ENCODE measurements at regions not wholly inside any gene's neighbourhood (a gene's known extent, or its start where the extent isn't known, plus 50 kb on each side); places are given as distances from the start of the nearest gene placed in this dataset.
"Not testable (repeated sequence)": the region's sequence is repeated elsewhere in the genome, so short reads cannot be mapped to it uniquely, and the experiment has no call there.

DNA sequence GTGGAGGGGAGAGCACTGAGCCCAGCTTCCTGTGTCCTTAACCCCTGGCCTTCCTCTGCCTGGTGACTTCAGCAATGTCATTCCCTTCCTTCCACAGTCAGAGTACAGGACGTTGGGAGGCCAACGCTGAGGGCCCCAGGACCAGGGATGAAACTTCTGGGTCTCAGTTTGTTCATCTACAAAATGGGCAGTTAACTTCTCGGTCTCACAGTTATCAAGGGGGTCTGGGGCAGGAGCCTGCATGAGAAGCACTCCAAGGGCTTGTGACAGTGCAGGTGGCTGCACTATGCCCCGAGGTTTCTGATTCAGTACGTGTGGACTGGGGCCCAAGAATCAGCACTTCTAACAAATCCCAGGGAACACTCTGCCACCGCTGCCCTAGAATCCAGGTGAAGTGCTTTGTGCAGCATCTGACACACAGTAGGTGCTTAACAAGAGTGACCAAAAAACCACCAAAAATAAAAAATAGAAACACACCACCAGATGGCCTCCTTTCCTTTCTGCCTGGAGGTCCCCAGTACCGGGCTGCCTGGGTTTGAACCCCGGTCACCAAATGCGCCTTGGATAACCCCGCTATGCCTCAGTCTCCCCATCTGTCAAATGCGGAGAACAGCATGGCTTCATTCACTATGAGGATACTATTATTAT lies 80.4 kb downstream of the RFLNA start:
- Mint-ChIP-seq H3K27me3 (no peaks in the 10 kb centered on the region), H3K36me3 (peaks cover 14 to 51% of the 10 kb centered on the region in 2 donors), H3K4me3 (peak overlapping the region in 1 of 8 donors; percentile 42), H3K9me3 (no peaks in the 10 kb centered on the region), H3K27ac (peak overlapping the region in 1 of 7 donors; percentile 53), H3K4me1 (no peaks in the 10 kb centered on the region)
- ChIA-PET CTCF (ENCODE audit: partially characterized antibody) (no interaction called here), POLR2A (ENCODE audit: partially characterized antibody) (no interaction called here)
- H3K27ac ChIP-seq (ENCODE audit: low read depth, low read length), result no peak overlapping the region
- no peak overlapping the region for H3K4me3 ChIP-seq (ENCODE audit: low read length in 2 of 2)
- H3K4me1 ChIP-seq (ENCODE audit: insufficient read depth, low read length), result no peaks in the 10 kb centered on the region
- no peaks in the 10 kb centered on the region for H3K9me3 ChIP-seq (ENCODE audit: control insufficient read depth in 1 of 2, low read length in 2 of 2)
- intact Hi-C loops (cut with micrococcal nuclease), result no loop called here
- peaks cover 15% of the 10 kb centered on the region for H3K36me3 ChIP-seq (ENCODE audit: insufficient read depth, low read length)
- H3K27me3 ChIP-seq (ENCODE audit: insufficient read depth, low read length), result no peaks in the 10 kb centered on the region
- no peak for DNase-seq

DNA sequence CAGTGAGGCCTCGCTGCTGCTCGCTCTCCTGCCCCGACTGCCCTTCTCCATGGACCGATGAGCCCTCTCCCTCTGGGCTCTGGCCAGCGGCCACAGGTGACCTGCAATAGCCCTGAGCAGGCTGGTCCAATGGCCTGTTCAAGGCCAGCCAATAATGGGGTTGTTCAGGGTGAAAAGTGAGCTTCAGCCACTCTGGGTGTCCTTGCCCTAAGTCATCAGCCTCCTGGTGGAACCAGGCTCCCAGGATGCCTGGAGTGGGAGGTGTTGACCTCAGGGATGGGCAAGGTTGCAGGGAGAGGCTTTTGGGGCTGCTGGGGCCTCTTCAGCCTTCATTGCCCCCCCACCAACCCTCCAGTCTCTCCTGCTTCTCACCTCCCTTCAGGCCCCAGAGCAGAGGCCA lies 79.7 kb downstream of the RFLNA start:
- Mint-ChIP-seq H3K4me3 (no peak overlapping the region), H3K4me1 (no peaks in the 10 kb centered on the region), H3K27me3 (no peaks in the 10 kb centered on the region), H3K27ac (peak overlapping the region in 1 of 7 donors; percentile 22), H3K36me3 (peaks cover 12 to 48% of the 10 kb centered on the region in 2 donors), H3K9me3 (no peaks in the 10 kb centered on the region)
- intact Hi-C loops (cut with micrococcal nuclease), result no loop called here
- Histone ChIP-seq H3K27ac (ENCODE audit: low read depth, low read length) (no peak overlapping the region), H3K4me1 (ENCODE audit: insufficient read depth, low read length) (no peaks in the 10 kb centered on the region), H3K4me3 (ENCODE audit: low read length in 2 of 2) (no peak overlapping the region), H3K27me3 (ENCODE audit: insufficient read depth, low read length) (no peaks in the 10 kb centered on the region), H3K9me3 (ENCODE audit: control insufficient read depth in 1 of 2, low read length in 2 of 2) (no peaks in the 10 kb centered on the region), H3K36me3 (ENCODE audit: insufficient read depth, low read length) (peaks cover 15% of the 10 kb centered on the region)
- ChIA-PET CTCF (ENCODE audit: partially characterized antibody) (no interaction called here), POLR2A (ENCODE audit: partially characterized antibody) (no interaction called here)
- DNase-seq, result no peak

- Histone ChIP-seq H3K27me3 (ENCODE audit: insufficient read depth, low read length) (no peaks in the 10 kb centered on the region), H3K27ac (ENCODE audit: low read depth, low read length) (no peak overlapping the region), H3K36me3 (ENCODE audit: insufficient read depth, low read length) (peaks cover 15% of the 10 kb centered on the region), H3K4me1 (ENCODE audit: insufficient read depth, low read length) (no peaks in the 10 kb centered on the region), H3K4me3 (ENCODE audit: low read length in 2 of 2) (no peak overlapping the region), H3K9me3 (ENCODE audit: control insufficient read depth in 1 of 2, low read length in 2 of 2) (no peaks in the 10 kb centered on the region)
- H3K4me1 Mint-ChIP-seq, result no peaks in the 10 kb centered on the region
- H3K4me3 Mint-ChIP-seq, result no peak overlapping the region
- no peak overlapping the region for H3K27ac Mint-ChIP-seq
- ChIA-PET CTCF (ENCODE audit: partially characterized antibody) (no interaction called here), POLR2A (ENCODE audit: partially characterized antibody) (no interaction called here)
- intact Hi-C loops (cut with micrococcal nuclease), result no loop called here
- DNase-seq, result no peak
- H3K27me3 Mint-ChIP-seq, result no peaks in the 10 kb centered on the region
- H3K36me3 Mint-ChIP-seq, result peaks cover 11 to 48% of the 10 kb centered on the region in 2 donors
- H3K9me3 Mint-ChIP-seq, result no peaks in the 10 kb centered on the region
These were observed 79.3 kb downstream of the RFLNA start for GRCh38 chr12:124374147-124374546.

DNA sequence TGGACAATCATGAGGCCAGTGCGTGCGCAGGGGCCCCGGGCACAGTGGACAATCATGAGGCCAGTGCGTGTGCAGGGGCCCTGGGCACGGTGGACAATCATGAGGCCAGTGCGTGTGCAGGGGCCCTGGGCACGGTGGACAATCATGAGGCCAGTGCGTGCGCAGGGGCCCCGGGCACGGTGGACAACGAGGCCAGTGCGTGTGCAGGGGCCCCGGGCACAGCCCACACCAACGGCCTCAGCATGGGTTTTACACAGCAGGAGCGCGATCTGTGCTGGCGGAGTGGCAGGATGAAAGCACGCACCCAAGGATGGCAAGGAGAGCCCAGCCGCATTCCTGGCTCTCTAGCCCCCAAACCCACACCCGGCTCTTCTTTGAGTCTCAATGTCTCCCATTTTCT lies 78.8 kb downstream of the RFLNA start:
- CTCF ChIA-PET (ENCODE audit: partially characterized antibody); H3K9me3 Mint-ChIP-seq; DNase-seq; H3K27me3 ChIP-seq (ENCODE audit: insufficient read depth, low read length); H3K4me3 ChIP-seq (ENCODE audit: low read length in 2 of 2); H3K27ac ChIP-seq (ENCODE audit: low read depth, low read length); H3K9me3 ChIP-seq (ENCODE audit: control insufficient read depth in 1 of 2, low read length in 2 of 2); H3K4me1 ChIP-seq (ENCODE audit: insufficient read depth, low read length); H3K4me1 Mint-ChIP-seq; H3K27me3 Mint-ChIP-seq; intact Hi-C loops (cut with micrococcal nuclease); POLR2A ChIA-PET (ENCODE audit: partially characterized antibody); H3K27ac Mint-ChIP-seq; H3K4me3 Mint-ChIP-seq: not testable (repeated sequence)
- peaks cover 8 to 48% of the 10 kb centered on the region in 2 donors for H3K36me3 Mint-ChIP-seq
- H3K36me3 ChIP-seq (ENCODE audit: insufficient read depth, low read length), result peaks cover 15% of the 10 kb centered on the region

DNA sequence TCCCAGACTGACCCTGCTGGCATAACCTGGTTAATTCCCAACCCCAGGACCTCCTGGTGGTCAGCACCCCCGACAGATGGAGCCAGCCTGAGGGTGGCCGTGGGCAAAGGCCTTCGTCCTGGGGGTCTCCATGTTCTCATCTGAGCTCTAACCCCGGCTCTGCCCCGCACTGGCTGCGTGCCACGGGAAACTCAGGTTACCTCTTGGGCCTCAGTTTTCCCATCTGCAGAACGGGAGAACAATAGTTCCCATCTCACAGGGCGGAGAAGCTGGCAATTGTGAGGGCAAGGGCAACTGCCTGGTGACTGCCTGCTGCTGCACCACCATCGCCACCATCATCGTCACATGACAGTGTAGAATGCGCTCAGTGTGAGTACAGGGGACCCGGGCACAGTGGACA lies 77.9 kb downstream of the RFLNA start:
- no peaks in the 10 kb centered on the region for H3K27me3 ChIP-seq (ENCODE audit: insufficient read depth, low read length)
- H3K4me1 ChIP-seq (ENCODE audit: insufficient read depth, low read length), result no peaks in the 10 kb centered on the region
- intact Hi-C loops (cut with micrococcal nuclease), result no loop called here
- no peaks in the 10 kb centered on the region for H3K9me3 ChIP-seq (ENCODE audit: control insufficient read depth in 1 of 2, low read length in 2 of 2)
- H3K4me3 Mint-ChIP-seq, result no peak overlapping the region
- no peak overlapping the region for H3K4me3 ChIP-seq (ENCODE audit: low read length in 2 of 2)
- H3K36me3 Mint-ChIP-seq, result peaks cover 7 to 42% of the 10 kb centered on the region in 2 donors
- H3K27me3 Mint-ChIP-seq, result no peaks in the 10 kb centered on the region
- peaks cover 15% of the 10 kb centered on the region for H3K36me3 ChIP-seq (ENCODE audit: insufficient read depth, low read length)
- no peaks in the 10 kb centered on the region for H3K9me3 Mint-ChIP-seq
- DNase-seq, result no peak
- peaks cover 0 to 1% (median 0%) of the 10 kb centered on the region in 4 donors for H3K4me1 Mint-ChIP-seq
- ChIA-PET POLR2A (ENCODE audit: partially characterized antibody) (no interaction called here), CTCF (ENCODE audit: partially characterized antibody) (interaction anchor here (1.0 kb wide), 1 partner anchor 10 kb away, joined by 3 read pairs; no protein-coding TSS in a partner anchor)
- peak overlapping the region in 1 of 7 donors; percentile 31 for H3K27ac Mint-ChIP-seq
- H3K27ac ChIP-seq (ENCODE audit: low read depth, low read length), result no peak overlapping the region

DNA sequence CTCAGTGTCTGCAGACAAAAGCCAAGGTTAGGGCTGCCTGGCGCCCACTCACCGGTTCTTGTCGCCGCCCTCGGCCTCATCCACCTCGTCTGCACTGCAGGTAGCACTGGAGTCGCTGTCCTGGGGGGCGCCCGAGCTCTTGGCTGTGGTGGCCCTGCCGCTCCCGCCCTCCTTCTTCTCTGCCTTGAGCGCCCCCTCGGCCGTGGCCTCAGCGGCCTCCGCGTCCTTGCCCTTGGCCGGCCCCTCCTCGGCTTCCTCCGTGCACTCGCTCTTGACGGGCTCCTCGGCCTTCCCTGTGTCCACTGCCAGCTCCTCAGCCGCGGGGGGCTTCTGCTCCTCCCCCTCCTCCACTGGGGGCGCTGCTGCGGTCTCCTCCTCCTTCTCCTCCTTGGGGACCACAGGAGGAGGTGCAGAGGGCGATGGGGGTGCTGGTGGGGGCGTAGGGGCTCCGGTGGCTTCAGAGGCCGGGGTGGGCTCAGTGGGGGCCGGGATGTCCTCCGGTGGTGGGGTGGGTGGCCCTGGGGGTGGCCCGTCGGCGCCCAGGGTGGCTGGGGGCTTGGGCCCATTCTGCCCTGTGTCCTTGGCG lies 77.2 kb downstream of the RFLNA start:
- H3K4me3 ChIP-seq (ENCODE audit: low read length in 2 of 2), result no peak overlapping the region
- H3K27ac Mint-ChIP-seq, result no peak overlapping the region
- no peak overlapping the region for H3K4me3 Mint-ChIP-seq

DNA sequence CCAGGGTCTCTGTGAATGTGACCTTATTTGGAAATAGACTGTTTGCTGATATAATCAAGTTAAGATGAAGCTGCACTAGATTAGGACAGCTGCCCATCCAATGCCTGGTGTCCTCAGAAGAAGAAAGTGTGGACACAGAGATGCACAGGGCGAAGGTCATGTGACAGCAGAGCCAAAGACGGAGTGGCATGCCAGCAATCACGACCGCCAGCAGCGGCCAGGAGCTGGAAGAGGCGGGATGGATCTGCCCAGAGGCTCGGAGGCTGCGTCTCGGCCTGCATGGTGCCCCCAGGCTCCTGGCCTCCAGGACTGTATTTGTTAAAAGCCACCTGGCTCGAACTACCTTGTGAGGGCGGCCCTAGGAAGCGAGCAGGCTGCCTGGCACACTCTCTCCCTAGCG lies 76.5 kb downstream of the RFLNA start:
- DNase-seq, result peak in 1 of 5 donors; percentile 3
- ChIA-PET CTCF (ENCODE audit: partially characterized antibody) (interaction anchor here (1.2 kb wide), 1 partner anchor 395 kb away, joined by 3 read pairs; no protein-coding TSS in a partner anchor), POLR2A (ENCODE audit: partially characterized antibody) (no interaction called here)
- no peak overlapping the region for H3K27ac Mint-ChIP-seq
- peaks cover 0 to 1% (median 0%) of the 10 kb centered on the region in 4 donors for H3K4me1 Mint-ChIP-seq
- H3K27me3 Mint-ChIP-seq, result no peaks in the 10 kb centered on the region
- H3K4me1 ChIP-seq (ENCODE audit: insufficient read depth, low read length), result no peaks in the 10 kb centered on the region
- no peaks in the 10 kb centered on the region for H3K27me3 ChIP-seq (ENCODE audit: insufficient read depth, low read length)
- intact Hi-C loops (cut with micrococcal nuclease), result no loop called here
- H3K4me3 Mint-ChIP-seq, result no peak overlapping the region
- no peaks in the 10 kb centered on the region for H3K9me3 ChIP-seq (ENCODE audit: control insufficient read depth in 1 of 2, low read length in 2 of 2)
- peaks cover 0 to 35% of the 10 kb centered on the region in 2 donors for H3K36me3 Mint-ChIP-seq
- no peak overlapping the region for H3K4me3 ChIP-seq (ENCODE audit: low read length in 2 of 2)
- H3K9me3 Mint-ChIP-seq, result no peaks in the 10 kb centered on the region
- peaks cover 7% of the 10 kb centered on the region for H3K36me3 ChIP-seq (ENCODE audit: insufficient read depth, low read length)
- no peak overlapping the region for H3K27ac ChIP-seq (ENCODE audit: low read depth, low read length)

More for the DNA sequence above, 77.2 kb downstream of the RFLNA start:
- Histone ChIP-seq H3K9me3 (ENCODE audit: control insufficient read depth in 1 of 2, low read length in 2 of 2) (no peaks in the 10 kb centered on the region), H3K4me1 (ENCODE audit: insufficient read depth, low read length) (no peaks in the 10 kb centered on the region), H3K27me3 (ENCODE audit: insufficient read depth, low read length) (no peaks in the 10 kb centered on the region), H3K27ac (ENCODE audit: low read depth, low read length) (no peak overlapping the region), H3K36me3 (ENCODE audit: insufficient read depth, low read length) (peaks cover 14% of the 10 kb centered on the region)
- intact Hi-C loops (cut with micrococcal nuclease), result no loop called here
- Mint-ChIP-seq H3K9me3 (no peaks in the 10 kb centered on the region), H3K36me3 (peaks cover 3 to 36% of the 10 kb centered on the region in 2 donors), H3K27me3 (no peaks in the 10 kb centered on the region), H3K4me1 (peaks cover 0 to 1% (median 0%) of the 10 kb centered on the region in 4 donors)
- peak in 1 of 5 donors; percentile 1 for DNase-seq
- ChIA-PET POLR2A (ENCODE audit: partially characterized antibody) (no interaction called here), CTCF (ENCODE audit: partially characterized antibody) (interaction anchor here (1.0 to 1.2 kb wide), 2 partner anchors 9 to 394 kb away, joined by 3 read pairs; no protein-coding TSS in a partner anchor)
